Suprapubic skin (tissue), 4 donors: ENCODE measurements at regions not wholly inside any gene's neighbourhood (a gene's known extent, or its start where the extent isn't known, plus 50 kb on each side); places are given as distances from the start of the nearest gene placed in this dataset.

ENCODE experiments used
- EP300 ChIP-seq: sonication (generic); formaldehyde crosslinking; IDR thresholded peaks from one replicate; pipeline ENCODE4 v1.6.1; 2017; ENCODE audit warnings: antibody characterized with exemption
- POLR2A ChIP-seq, 2 donors: fragments of 450-650 bp; IDR thresholded peaks; one replicate each; pipeline ENCODE4 v1.6.1; 2017; ENCODE audit warnings: antibody characterized with exemption in 2 of 2, mild to moderate bottlenecking in 2 of 2, moderate library complexity in 2 of 2
- POLR2AphosphoS5 ChIP-seq, 3 donors: sonication (generic); formaldehyde crosslinking; IDR thresholded peaks; one replicate each; pipeline ENCODE4 v1.6.1; 2017; ENCODE audit warnings: antibody characterized with exemption in 3 of 3
- TF ChIP-seq, protein P1 (sequence below), 2 donors: fragments of 200-600 bp in 1 of 2; fragments of 450-650 bp in 1 of 2; sonication (generic) in 1 of 2; IDR thresholded peaks; one replicate each; pipeline ENCODE4 v1.5.1; 2016 to 2019; ENCODE audit warnings: antibody characterized with exemption in 2 of 2, mild to moderate bottlenecking in 1 of 2, moderate library complexity in 1 of 2

DNA sequence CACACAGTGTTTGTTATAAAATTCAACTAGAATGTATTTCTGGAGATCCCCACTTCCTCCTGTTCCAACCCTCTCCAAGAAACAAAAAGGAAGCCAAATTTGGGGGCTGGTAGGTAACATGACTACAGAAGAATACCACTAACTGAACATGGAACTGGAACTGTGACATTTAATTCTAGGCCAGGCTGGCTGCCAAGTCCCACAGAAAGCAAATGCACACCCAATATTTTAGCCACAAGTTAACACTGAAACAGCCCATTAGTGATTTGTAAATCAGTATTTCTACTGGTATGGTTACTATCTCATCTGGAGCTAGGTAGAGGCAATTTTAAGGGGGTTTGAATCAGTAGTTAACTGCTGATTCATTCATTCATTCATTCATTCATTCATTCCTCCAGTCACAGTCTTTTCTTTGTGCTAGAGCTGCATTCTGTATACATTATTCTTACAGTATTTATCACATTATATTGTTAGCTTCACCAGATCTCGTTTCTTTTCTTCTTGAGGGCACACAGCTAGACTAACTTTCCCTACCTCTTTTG is 131.7 kb upstream of the GDNF start:
- TF ChIP-seq, protein P1, sequence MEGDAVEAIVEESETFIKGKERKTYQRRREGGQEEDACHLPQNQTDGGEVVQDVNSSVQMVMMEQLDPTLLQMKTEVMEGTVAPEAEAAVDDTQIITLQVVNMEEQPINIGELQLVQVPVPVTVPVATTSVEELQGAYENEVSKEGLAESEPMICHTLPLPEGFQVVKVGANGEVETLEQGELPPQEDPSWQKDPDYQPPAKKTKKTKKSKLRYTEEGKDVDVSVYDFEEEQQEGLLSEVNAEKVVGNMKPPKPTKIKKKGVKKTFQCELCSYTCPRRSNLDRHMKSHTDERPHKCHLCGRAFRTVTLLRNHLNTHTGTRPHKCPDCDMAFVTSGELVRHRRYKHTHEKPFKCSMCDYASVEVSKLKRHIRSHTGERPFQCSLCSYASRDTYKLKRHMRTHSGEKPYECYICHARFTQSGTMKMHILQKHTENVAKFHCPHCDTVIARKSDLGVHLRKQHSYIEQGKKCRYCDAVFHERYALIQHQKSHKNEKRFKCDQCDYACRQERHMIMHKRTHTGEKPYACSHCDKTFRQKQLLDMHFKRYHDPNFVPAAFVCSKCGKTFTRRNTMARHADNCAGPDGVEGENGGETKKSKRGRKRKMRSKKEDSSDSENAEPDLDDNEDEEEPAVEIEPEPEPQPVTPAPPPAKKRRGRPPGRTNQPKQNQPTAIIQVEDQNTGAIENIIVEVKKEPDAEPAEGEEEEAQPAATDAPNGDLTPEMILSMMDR (IDR thresholded peaks at IDR 0.05), result no peak
- TF ChIP-seq POLR2A (IDR thresholded peaks at IDR 0.05) (no peak), POLR2AphosphoS5 (IDR thresholded peaks at IDR 0.05) (no peak), EP300 (no peak)
